ENCODE measurements at regions not wholly inside any gene's neighbourhood (a gene's known extent, or its start where the extent isn't known, plus 50 kb on each side); places are given as distances from the start of the nearest gene placed in this dataset.

- Histone ChIP-seq H3K27me3 (ENCODE audit: control insufficient read depth, insufficient read depth, low read length) (no peaks in the 10 kb centered on the region), H3K4me3 (replicated peaks in 1 of 4; ENCODE audit: control extremely low read depth in 1 of 4, insufficient read depth in 1 of 4, low read depth in 3 of 4, low read length in 4 of 4) (no peak overlapping the region), H2AFZ (ENCODE audit: low read length) (no peak overlapping the region), H3K27ac (ENCODE audit: insufficient read depth, low read length) (no peak overlapping the region), H3K9me3 (ENCODE audit: control insufficient read depth, insufficient read depth, low read depth, low read length) (no peaks in the 10 kb centered on the region), H3K4me1 (ENCODE audit: control insufficient read depth, extremely low read depth, insufficient read depth, low read length) (no peaks in the 10 kb centered on the region), H3K4me2 (ENCODE audit: extremely low read depth, insufficient read depth, low read length) (no peak overlapping the region), H4K20me1 (ENCODE audit: control insufficient read depth, extremely low read depth, insufficient read depth, low read length) (no peaks in the 10 kb centered on the region), H3K9ac (ENCODE audit: insufficient read depth, low read length) (no peak overlapping the region), H3K36me3 (ENCODE audit: control insufficient read depth, insufficient read depth, low read length) (no peaks in the 10 kb centered on the region), H3K79me2 (ENCODE audit: control insufficient read depth, insufficient read depth, low read length) (no peaks in the 10 kb centered on the region)
- DNase-seq (ENCODE audit: low read depth in 2 of 2): no peak
- TF ChIP-seq CTCF (conservative IDR thresholded peaks at IDR 0.05 in 1 of 2, IDR thresholded peaks at IDR 0.05 in 1 of 2; ENCODE audit: low read depth in 1 of 2, low read length in 2 of 2) (no peak), EZH2 (IDR thresholded peaks at IDR 0.05; ENCODE audit: low read length, missing control alignments) (no peak)
These were observed 278.3 kb downstream of the KCTD12 start for GRCh38 chr13:76607866-76608265.

GRCh38 chr13:76600081-76600480 lies 286.1 kb downstream of the KCTD12 start:
- TF ChIP-seq CTCF (conservative IDR thresholded peaks at IDR 0.05 in 1 of 2, IDR thresholded peaks at IDR 0.05 in 1 of 2; ENCODE audit: low read depth in 1 of 2, low read length in 2 of 2) (no peak), EZH2 (IDR thresholded peaks at IDR 0.05; ENCODE audit: low read length, missing control alignments) (no peak)
- Histone ChIP-seq H3K4me1 (ENCODE audit: control insufficient read depth, extremely low read depth, insufficient read depth, low read length) (no peaks in the 10 kb centered on the region), H3K4me3 (replicated peaks in 1 of 4; ENCODE audit: control extremely low read depth in 1 of 4, insufficient read depth in 1 of 4, low read depth in 3 of 4, low read length in 4 of 4) (no peak overlapping the region), H3K36me3 (ENCODE audit: control insufficient read depth, insufficient read depth, low read length) (no peaks in the 10 kb centered on the region), H3K9ac (ENCODE audit: insufficient read depth, low read length) (no peak overlapping the region), H3K9me3 (ENCODE audit: control insufficient read depth, insufficient read depth, low read depth, low read length) (no peaks in the 10 kb centered on the region), H3K27ac (ENCODE audit: insufficient read depth, low read length) (no peak overlapping the region), H3K27me3 (ENCODE audit: control insufficient read depth, insufficient read depth, low read length) (no peaks in the 10 kb centered on the region), H4K20me1 (ENCODE audit: control insufficient read depth, extremely low read depth, insufficient read depth, low read length) (no peaks in the 10 kb centered on the region), H3K79me2 (ENCODE audit: control insufficient read depth, insufficient read depth, low read length) (no peaks in the 10 kb centered on the region), H3K4me2 (ENCODE audit: extremely low read depth, insufficient read depth, low read length) (no peak overlapping the region), H2AFZ (ENCODE audit: low read length) (no peak overlapping the region)
- DNase-seq (ENCODE audit: low read depth in 2 of 2): peak in 1 of 2 donors; percentile 45

GRCh38 chr13:76597868-76598267 lies 288.3 kb downstream of the KCTD12 start:
- no peak for TF ChIP-seq CTCF (conservative IDR thresholded peaks at IDR 0.05 in 1 of 2, IDR thresholded peaks at IDR 0.05 in 1 of 2; ENCODE audit: low read depth in 1 of 2, low read length in 2 of 2)
- no peak overlapping the region for H3K27ac ChIP-seq (ENCODE audit: insufficient read depth, low read length)
- H3K4me2 ChIP-seq (ENCODE audit: extremely low read depth, insufficient read depth, low read length): no peak overlapping the region
- no peaks in the 10 kb centered on the region for H3K27me3 ChIP-seq (ENCODE audit: control insufficient read depth, insufficient read depth, low read length)
- H3K9me3 ChIP-seq (ENCODE audit: control insufficient read depth, insufficient read depth, low read depth, low read length): no peaks in the 10 kb centered on the region
- no peaks in the 10 kb centered on the region for H3K36me3 ChIP-seq (ENCODE audit: control insufficient read depth, insufficient read depth, low read length)
- no peaks in the 10 kb centered on the region for H3K4me1 ChIP-seq (ENCODE audit: control insufficient read depth, extremely low read depth, insufficient read depth, low read length)
- H3K9ac ChIP-seq (ENCODE audit: insufficient read depth, low read length): no peak overlapping the region
- DNase-seq (ENCODE audit: low read depth in 2 of 2): no peak
- no peak overlapping the region for H3K4me3 ChIP-seq (replicated peaks in 1 of 4; ENCODE audit: control extremely low read depth in 1 of 4, insufficient read depth in 1 of 4, low read depth in 3 of 4, low read length in 4 of 4)
- H4K20me1 ChIP-seq (ENCODE audit: control insufficient read depth, extremely low read depth, insufficient read depth, low read length): no peaks in the 10 kb centered on the region
- no peak overlapping the region for H2AFZ ChIP-seq (ENCODE audit: low read length)
- no peaks in the 10 kb centered on the region for H3K79me2 ChIP-seq (ENCODE audit: control insufficient read depth, insufficient read depth, low read length)

All from fibroblast of lung (primary cell).